Heart left ventricle (tissue), 16 donors: ENCODE measurements at regions not wholly inside any gene's neighbourhood (a gene's known extent, or its start where the extent isn't known, plus 50 kb on each side); places are given as distances from the start of the nearest gene placed in this dataset.

ENCODE experiments used
- ATAC-seq, 4 donors: fragments of 200-7000 bp; cut with Tn5 transposase; one replicate each; pipeline ENCODE4 v1.9.1; 2020 to 2022; ENCODE audit warnings: moderate library complexity in 4 of 4, mild to moderate bottlenecking in 3 of 4, moderate number of reproducible peaks in 1 of 4
- DNase-seq, 5 donors: peaks; one replicate each; pipeline ENCODE4 v3.0.0-alpha.2; 2020
- H3K27ac ChIP-seq, 12 donors: fragments of 200-600 bp; sonication (generic) in 4 of 12; one replicate each; pipeline versions ENCODE4 v1.5.0 to v1.8.0; 2016 to 2022; ENCODE audit warnings: mild to moderate bottlenecking in 2 of 12
- H3K27me3 ChIP-seq, 9 donors: fragments of 200-600 bp; sonication (generic) in 2 of 9; one replicate each; pipeline versions ENCODE4 v1.5.1 to v1.8.0; 2016 to 2022; ENCODE audit warnings: mild to moderate bottlenecking in 3 of 9
- H3K36me3 ChIP-seq, 9 donors: fragments of 200-600 bp; sonication (generic) in 2 of 9; one replicate each; pipeline versions ENCODE4 v1.5.0 to v1.8.0; 2018 to 2022; ENCODE audit warnings: mild to moderate bottlenecking in 2 of 9
- H3K4me1 ChIP-seq, 12 donors: fragments of 200-600 bp; sonication (generic) in 4 of 12; one replicate each; pipeline versions ENCODE4 v1.5.0 to v1.8.0; 2016 to 2022; ENCODE audit warnings: mild to moderate bottlenecking in 3 of 12
- H3K4me3 ChIP-seq, 12 donors: fragments of 200-600 bp; sonication (generic) in 4 of 12; one replicate each; pipeline versions ENCODE4 v1.5.0 to v1.8.0; 2017 to 2022; ENCODE audit warnings: mild to moderate bottlenecking in 9 of 12, moderate library complexity in 4 of 12
- H3K9me3 ChIP-seq, 12 donors: fragments of 200-600 bp; sonication (generic) in 4 of 12; one replicate each; pipeline versions ENCODE4 v1.5.0 to v1.8.0; 2016 to 2022; ENCODE audit warnings: mild to moderate bottlenecking in 1 of 12
- POLR2A ChIP-seq, 2 donors: fragments of 450-650 bp; IDR thresholded peaks; one replicate each; pipeline ENCODE4 v1.6.1; 2017; ENCODE audit warnings: antibody characterized with exemption in 2 of 2, mild to moderate bottlenecking in 2 of 2, moderate library complexity in 2 of 2
- WGBS, 4 donors: extraction: QIAGEN DNeasy Blood & Tissue Kit in 2 of 4; methylation state at CpG; one replicate each; pipeline versions ENCODE4 v1.1.5 to v1.1.7; 2013 to 2018; 5-methylcytosine and 5-hydroxymethylcytosine counted together
- intact Hi-C, 10 donors: fragments of 100-400 bp; cut with DNase I; formaldehyde crosslinking; loops; one replicate each; pipeline versions ENCODE4 v1.11.1 to v1.14.2; 2022
- TF ChIP-seq, protein P1 (sequence below), 12 donors: fragments of 200-600 bp; sonication (generic) in 4 of 12; IDR thresholded peaks; one replicate each; pipeline versions ENCODE4 v1.5.0 to v1.8.0; 2018 to 2022; ENCODE audit warnings: antibody characterized with exemption in 12 of 12, mild to moderate bottlenecking in 5 of 12
- donor health status: ischemic (EF 13 %, LVEDD 7.1; RV severe dilation, severe dysfunction).
- donor health status: healthy with polysubstance abuse.
- donor health status: DM: no; HTN: yes; CAD: no.
- donor health status: DM: no; HTN: no; CAD: no.
- donor health status: ischemic (EF 25% LVEDD 6.9; RV normal size, moderate dysfunction).
- donor health status: ischemic (EF 25% LVEDD 5.7; RV mildly dilated, moderate dysfunction).
- donor health status: healthy.
- donor health status: DM: yes; HTN: yes; CAD: no.
- donor health status: ischemic (EF 35%, LVEDD 5.7; RV mildly dilated, moderate dysfunction).
- donor health status: nonischemic (EF 11% LVEDD 7.7; RV severe dilation, severe dysfunction).
- donor health status: DM: yes; HTN: yes; CAD: no.
- donor health status: PGD.
- donor health status: ischemic (EF 29% LVEDD 5.4; RV normal size, mild dysfunction).
- donor health status: nonischemic (EF 23%, LVEDD 6.1; RV moderate dilation, normal function).

DNA sequence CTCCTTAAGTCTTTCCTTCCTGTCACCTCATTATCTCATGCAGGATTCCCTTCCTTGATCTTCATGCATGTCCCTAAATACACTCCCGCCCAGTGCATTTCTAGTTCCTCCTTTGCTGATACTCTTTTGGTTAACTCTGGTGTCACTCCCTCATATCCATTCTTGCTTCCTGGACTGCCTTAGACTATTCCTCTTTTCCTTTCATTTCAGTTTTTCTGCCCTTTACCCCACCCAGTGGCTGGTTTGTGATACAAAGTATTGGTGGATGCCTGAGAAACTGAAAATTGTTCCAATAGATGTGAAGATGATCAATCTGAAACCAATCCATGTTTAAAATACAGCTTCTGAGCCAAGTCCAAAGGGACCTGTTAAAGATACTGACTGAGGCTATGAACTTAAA lies 553.8 kb upstream of the CAMK1G start:
- Histone ChIP-seq H3K27me3 (no peaks in the 10 kb centered on the region), H3K4me3 (no peak overlapping the region), H3K27ac (no peak overlapping the region), H3K36me3 (no peaks in the 10 kb centered on the region), H3K9me3 (no peaks in the 10 kb centered on the region), H3K4me1 (no peaks in the 10 kb centered on the region)
- ATAC-seq (no peak), DNase-seq (no peak)
- WGBS, 4 donors = 81 to 85% (median 84%) methylated on average over 1 of the region's 1 CpG
- intact Hi-C loops = no loop called here
- TF ChIP-seq, protein P1, sequence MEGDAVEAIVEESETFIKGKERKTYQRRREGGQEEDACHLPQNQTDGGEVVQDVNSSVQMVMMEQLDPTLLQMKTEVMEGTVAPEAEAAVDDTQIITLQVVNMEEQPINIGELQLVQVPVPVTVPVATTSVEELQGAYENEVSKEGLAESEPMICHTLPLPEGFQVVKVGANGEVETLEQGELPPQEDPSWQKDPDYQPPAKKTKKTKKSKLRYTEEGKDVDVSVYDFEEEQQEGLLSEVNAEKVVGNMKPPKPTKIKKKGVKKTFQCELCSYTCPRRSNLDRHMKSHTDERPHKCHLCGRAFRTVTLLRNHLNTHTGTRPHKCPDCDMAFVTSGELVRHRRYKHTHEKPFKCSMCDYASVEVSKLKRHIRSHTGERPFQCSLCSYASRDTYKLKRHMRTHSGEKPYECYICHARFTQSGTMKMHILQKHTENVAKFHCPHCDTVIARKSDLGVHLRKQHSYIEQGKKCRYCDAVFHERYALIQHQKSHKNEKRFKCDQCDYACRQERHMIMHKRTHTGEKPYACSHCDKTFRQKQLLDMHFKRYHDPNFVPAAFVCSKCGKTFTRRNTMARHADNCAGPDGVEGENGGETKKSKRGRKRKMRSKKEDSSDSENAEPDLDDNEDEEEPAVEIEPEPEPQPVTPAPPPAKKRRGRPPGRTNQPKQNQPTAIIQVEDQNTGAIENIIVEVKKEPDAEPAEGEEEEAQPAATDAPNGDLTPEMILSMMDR (IDR thresholded peaks at IDR 0.05) = no peak
- TF ChIP-seq POLR2A (IDR thresholded peaks at IDR 0.05) = no peak

GRCh38 chr1:209030454-209031167 lies 552.9 kb upstream of the CAMK1G start:
- DNase-seq (no peak), ATAC-seq (no peak)
- no peaks in the 10 kb centered on the region for H3K9me3 ChIP-seq
- intact Hi-C loops = no loop called here
- TF ChIP-seq, protein P1 (IDR thresholded peaks at IDR 0.05) = no peak
- no peak for TF ChIP-seq POLR2A (IDR thresholded peaks at IDR 0.05)
- H3K4me3 ChIP-seq = no peak overlapping the region
- H3K27ac ChIP-seq = no peak overlapping the region
- 60 to 70% (median 68%) methylated on average over 6 of the region's 6 CpGs for WGBS, 4 donors
- H3K4me1 ChIP-seq = no peaks in the 10 kb centered on the region
- H3K36me3 ChIP-seq = no peaks in the 10 kb centered on the region
- H3K27me3 ChIP-seq = no peaks in the 10 kb centered on the region

DNA sequence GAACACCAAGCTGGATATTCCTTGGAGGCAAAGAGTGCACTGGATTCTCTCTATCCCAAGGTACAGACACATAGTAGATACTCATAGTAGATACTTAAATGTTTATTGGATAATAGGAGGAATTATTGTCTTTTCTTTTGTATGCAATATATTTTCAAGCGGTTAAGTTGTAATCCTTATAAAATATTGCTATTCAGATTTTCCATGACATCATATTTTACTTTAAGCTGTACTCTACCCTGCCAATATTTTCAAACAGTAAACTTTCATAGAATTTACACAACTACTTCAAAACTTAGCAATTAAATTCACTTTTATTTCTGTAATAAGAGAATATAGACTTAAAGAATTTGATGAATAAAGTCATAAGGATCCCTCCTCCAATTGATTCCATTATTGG lies 546.5 kb upstream of the CAMK1G start:
- 87 to 98% (median 93%) methylated on average over 1 of the region's 1 CpG for WGBS, 4 donors
- Histone ChIP-seq H3K4me1 (peaks cover 0 to 11% (median 0%) of the 10 kb centered on the region in 12 donors), H3K36me3 (no peaks in the 10 kb centered on the region), H3K27ac (no peak overlapping the region), H3K4me3 (no peak overlapping the region), H3K27me3 (peaks cover 0 to 3% (median 0%) of the 10 kb centered on the region in 9 donors), H3K9me3 (no peaks in the 10 kb centered on the region)
- intact Hi-C loops = no loop called here
- DNase-seq (no peak), ATAC-seq (no peak)
- TF ChIP-seq POLR2A (IDR thresholded peaks at IDR 0.05) = no peak

- 33 to 83% (median 64%) methylated on average over 2 of the region's 2 CpGs for WGBS, 4 donors
- Histone ChIP-seq H3K9me3 (no peaks in the 10 kb centered on the region), H3K27me3 (peaks cover 0 to 4% (median 0%) of the 10 kb centered on the region in 9 donors), H3K36me3 (no peaks in the 10 kb centered on the region), H3K4me3 (no peak overlapping the region), H3K4me1 (peaks cover 0 to 11% (median 0%) of the 10 kb centered on the region in 12 donors), H3K27ac (no peak overlapping the region)
- ATAC-seq (no peak), DNase-seq (no peak)
- TF ChIP-seq POLR2A (IDR thresholded peaks at IDR 0.05) = no peak
- TF ChIP-seq, protein P1 (IDR thresholded peaks at IDR 0.05) = no peak
- intact Hi-C loops = no loop called here
Measured at GRCh38 chr1:209038316-209038715, 545.2 kb upstream of the CAMK1G start.

- Histone ChIP-seq H3K9me3 (no peaks in the 10 kb centered on the region), H3K36me3 (no peaks in the 10 kb centered on the region), H3K27ac (no peak overlapping the region), H3K27me3 (peaks cover 0 to 4% (median 0%) of the 10 kb centered on the region in 9 donors), H3K4me3 (no peak overlapping the region), H3K4me1 (peaks cover 0 to 11% (median 0%) of the 10 kb centered on the region in 12 donors)
- no peak for ATAC-seq
- intact Hi-C loops = no loop called here
- no peak for DNase-seq
- WGBS, 4 donors = 100% methylated on average over 1 of the region's 1 CpG
- no peak for TF ChIP-seq POLR2A (IDR thresholded peaks at IDR 0.05)
- TF ChIP-seq, protein P1 (IDR thresholded peaks at IDR 0.05) = no peak
Measured at GRCh38 chr1:209038735-209039134, 544.8 kb upstream of the CAMK1G start.
